HG03039 (cell line): ENCODE measurements at regions not wholly inside any gene's neighbourhood (a gene's known extent, or its start where the extent isn't known, plus 50 kb on each side); places are given as distances from the start of the nearest gene placed in this dataset.
"Not testable (repeated sequence)": the region's sequence is repeated elsewhere in the genome, so short reads cannot be mapped to it uniquely, and the experiment has no call there.

Source experiments
- ATAC-seq: cut with Tn5 transposase; IDR thresholded peaks from one replicate; pipeline ENCODE4 v1.9.1; 2021; ENCODE audit warnings: mild to moderate bottlenecking, moderate library complexity; ENCODE audit not compliant: unreplicated experiment

GRCh38 chr2:66251573-66251972, 183.4 kb upstream of the MEIS1 start:
- ATAC-seq: no peak

GRCh38 chr2:66249089-66249488, 185.8 kb upstream of the MEIS1 start:
- not testable (repeated sequence) for ATAC-seq

GRCh38 chr2:66243809-66244208, 191.1 kb upstream of the MEIS1 start:
- not testable (repeated sequence) for ATAC-seq

GRCh38 chr2:66242888-66243287, 192.0 kb upstream of the MEIS1 start:
- not testable (repeated sequence) for ATAC-seq

- ATAC-seq: no peak
Measured at GRCh38 chr2:66242099-66242789, 192.7 kb upstream of the MEIS1 start.

- ATAC-seq: no peak
Measured at GRCh38 chr2:66240286-66240685, 194.6 kb upstream of the MEIS1 start.

- ATAC-seq: no peak
Measured at GRCh38 chr2:66239655-66240054, 195.3 kb upstream of the MEIS1 start.

GRCh38 chr2:66237803-66238379, 197.0 kb upstream of the MEIS1 start:
- ATAC-seq: no peak

- ATAC-seq: no peak
Measured at GRCh38 chr2:66236816-66237802, 197.8 kb upstream of the MEIS1 start.

- no peak for ATAC-seq
Measured at GRCh38 chr2:66236067-66236685, 198.7 kb upstream of the MEIS1 start.

GRCh38 chr2:66235428-66235827, 199.5 kb upstream of the MEIS1 start:
- ATAC-seq: no peak

GRCh38 chr2:66233981-66234380, 200.9 kb upstream of the MEIS1 start:
- no peak for ATAC-seq

GRCh38 chr2:66228128-66228547, 206.8 kb upstream of the MEIS1 start:
- ATAC-seq: no peak

GRCh38 chr2:66217039-66217585, 217.8 kb upstream of the MEIS1 start:
- ATAC-seq: no peak

- ATAC-seq: no peak
Measured at GRCh38 chr2:66212749-66213148, 222.2 kb upstream of the MEIS1 start.

- ATAC-seq: no peak
Measured at GRCh38 chr2:66202586-66202985, 232.3 kb upstream of the MEIS1 start.

GRCh38 chr2:66201242-66201641, 233.7 kb upstream of the MEIS1 start:
- no peak for ATAC-seq

- ATAC-seq: no peak
Measured at GRCh38 chr2:66198873-66199272, 236.1 kb upstream of the MEIS1 start.

GRCh38 chr2:66192888-66193287, 242.0 kb upstream of the MEIS1 start:
- ATAC-seq: no peak

GRCh38 chr2:66191311-66191710, 243.6 kb upstream of the MEIS1 start:
- no peak for ATAC-seq

GRCh38 chr2:66189553-66189952, 245.4 kb upstream of the MEIS1 start:
- ATAC-seq: no peak
